DOHH2 (cell line): ENCODE measurements at regions not wholly inside any gene's neighbourhood (a gene's known extent, or its start where the extent isn't known, plus 50 kb on each side); places are given as distances from the start of the nearest gene placed in this dataset.

Source experiments
- H3F3A ChIP-seq: fragments of 200-600 bp; sonication (generic), shearing (Covaris generic); 2 replicates; pipeline ENCODE4 v1.6.0; 2016; ENCODE audit warnings: antibody characterized with exemption, mild to moderate bottlenecking; ENCODE audit not compliant: control insufficient read depth, insufficient read depth
- H3K27ac ChIP-seq: fragments of 200-600 bp; sonication (generic); 2 replicates; pipeline ENCODE4 v1.5.1; 2014; ENCODE audit warnings: low read depth, mild to moderate bottlenecking, low read length, moderate library complexity
- H3K27me3 ChIP-seq: fragments of 200-600 bp; sonication (generic); 2 replicates; pipeline ENCODE4 v1.6.1; 2014; ENCODE audit warnings: mild to moderate bottlenecking, low read length, mixed read lengths; ENCODE audit not compliant: control insufficient read depth
- H3K36me3 ChIP-seq: fragments of 200-600 bp; sonication (generic); 2 replicates; pipeline ENCODE4 v1.6.1; 2014; ENCODE audit warnings: mild to moderate bottlenecking, low read length, moderate library complexity, mixed read lengths; ENCODE audit not compliant: control insufficient read depth
- H3K4me1 ChIP-seq: fragments of 200-600 bp; sonication (generic); 2 replicates; pipeline ENCODE4 v1.6.1; 2014; ENCODE audit warnings: mild to moderate bottlenecking, low read length, mixed read lengths; ENCODE audit not compliant: control insufficient read depth
- H3K4me2 ChIP-seq: fragments of 200-600 bp; sonication (generic); 2 replicates; pipeline ENCODE4 v1.6.0; 2014; ENCODE audit warnings: mild to moderate bottlenecking, low read length, moderate library complexity
- H3K4me3 ChIP-seq: fragments of 200-600 bp; sonication (generic); 2 replicates; pipeline ENCODE4 v1.5.1; 2014; ENCODE audit warnings: mild to moderate bottlenecking, low read length, mixed read lengths
- H3K79me2 ChIP-seq: fragments of 200-600 bp; sonication (generic); 2 replicates; pipeline ENCODE4 v1.6.1; 2014; ENCODE audit warnings: mild to moderate bottlenecking, low read length, mixed read lengths; ENCODE audit not compliant: control insufficient read depth
- H3K9me2 ChIP-seq: fragments of 200-600 bp; sonication (generic); replicated peaks from 2 replicates; pipeline ENCODE4 v1.6.1; 2014; ENCODE audit warnings: mild to moderate bottlenecking, low read length, mixed read lengths; ENCODE audit not compliant: control insufficient read depth
- H3K9me3 ChIP-seq: fragments of 200-600 bp; sonication (generic); 2 replicates; pipeline ENCODE4 v1.6.1; 2014; ENCODE audit warnings: antibody characterized with exemption, low read length, mixed read lengths; ENCODE audit not compliant: control insufficient read depth, insufficient read depth
- H4K20me1 ChIP-seq: fragments of 200-600 bp; sonication (generic); 2 replicates; pipeline ENCODE4 v1.6.0; 2014; ENCODE audit warnings: low read depth, mild to moderate bottlenecking, antibody characterized with exemption, low read length, moderate library complexity; ENCODE audit not compliant: control insufficient read depth, insufficient read depth
- CTCF ChIP-seq: fragments of 200-600 bp; sonication (generic); IDR thresholded peaks from one replicate; pipeline ENCODE4 v1.5.1; 2014; ENCODE audit warnings: antibody characterized with exemption, mild to moderate bottlenecking, low read depth, low read length; ENCODE audit not compliant: poor library complexity, severe bottlenecking
- EZH2phosphoT487 ChIP-seq: fragments of 200-600 bp; sonication (generic); IDR thresholded peaks from 2 replicates; pipeline ENCODE4 v1.6.1; 2017; ENCODE audit warnings: borderline replicate concordance, mild to moderate bottlenecking, antibody characterized with exemption, low read length, moderate library complexity, mixed read lengths

DNA sequence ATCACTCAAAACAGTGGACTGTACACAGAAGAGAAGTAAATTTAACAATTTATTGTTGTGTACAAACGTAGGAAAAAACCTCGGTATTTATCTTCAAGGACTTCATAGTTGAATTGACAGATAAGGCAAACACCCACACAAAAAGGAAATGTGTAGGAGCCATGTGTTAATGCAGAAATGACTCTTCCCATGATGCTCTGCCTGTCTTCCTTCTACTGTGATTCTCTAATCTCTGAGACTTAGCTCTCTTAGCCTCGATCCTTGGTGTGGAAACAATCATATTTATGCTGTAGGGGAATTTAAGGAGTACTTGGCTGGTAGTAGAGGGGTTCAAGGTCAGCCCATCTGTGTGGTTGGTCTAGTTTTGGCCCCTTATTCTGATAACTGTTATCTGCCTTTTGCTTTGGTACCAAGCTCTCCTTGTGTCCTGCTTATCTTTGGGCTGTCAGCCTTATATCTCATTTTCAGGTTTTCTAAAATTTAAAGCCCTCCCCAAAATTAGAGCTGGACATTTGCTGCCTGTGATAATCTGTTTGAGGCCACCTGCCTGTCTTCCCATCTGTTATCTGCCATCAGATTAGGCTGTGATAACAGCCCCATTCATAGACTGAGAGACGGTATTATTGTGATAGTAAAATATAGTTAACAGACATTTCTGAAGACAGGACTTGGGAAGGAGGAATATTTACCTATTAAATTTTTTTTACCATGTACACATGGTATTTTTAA is 81.7 kb downstream of the GPR85 start:
- Histone ChIP-seq H3K9me3 (peaks cover 7% of the 10 kb centered on the region; the same call in 1 of the 2 replicates), H3K4me2 (no peak overlapping the region), H3K27me3 (no peaks in the 10 kb centered on the region), H4K20me1 (no peaks in the 10 kb centered on the region), H3K9me2 (no peaks in the 10 kb centered on the region), H3K27ac (no peak overlapping the region), H3F3A (no peaks in the 10 kb centered on the region), H3K36me3 (no peaks in the 10 kb centered on the region), H3K79me2 (no peaks in the 10 kb centered on the region), H3K4me3 (no peak overlapping the region), H3K4me1 (no peaks in the 10 kb centered on the region)
- TF ChIP-seq CTCF (no peak), EZH2phosphoT487 (no peak)

- Histone ChIP-seq H3F3A (no peaks in the 10 kb centered on the region), H3K79me2 (no peaks in the 10 kb centered on the region), H3K36me3 (no peaks in the 10 kb centered on the region), H3K27ac (no peak overlapping the region), H3K4me2 (no peak overlapping the region), H3K4me1 (no peaks in the 10 kb centered on the region), H3K27me3 (no peaks in the 10 kb centered on the region), H4K20me1 (no peaks in the 10 kb centered on the region), H3K9me2 (no peaks in the 10 kb centered on the region), H3K9me3 (no peaks in the 10 kb centered on the region), H3K4me3 (no peak overlapping the region)
- TF ChIP-seq EZH2phosphoT487 (no peak), CTCF (no peak)
Measured at GRCh38 chr7:113000316-113001020, 86.2 kb downstream of the GPR85 start.

DNA sequence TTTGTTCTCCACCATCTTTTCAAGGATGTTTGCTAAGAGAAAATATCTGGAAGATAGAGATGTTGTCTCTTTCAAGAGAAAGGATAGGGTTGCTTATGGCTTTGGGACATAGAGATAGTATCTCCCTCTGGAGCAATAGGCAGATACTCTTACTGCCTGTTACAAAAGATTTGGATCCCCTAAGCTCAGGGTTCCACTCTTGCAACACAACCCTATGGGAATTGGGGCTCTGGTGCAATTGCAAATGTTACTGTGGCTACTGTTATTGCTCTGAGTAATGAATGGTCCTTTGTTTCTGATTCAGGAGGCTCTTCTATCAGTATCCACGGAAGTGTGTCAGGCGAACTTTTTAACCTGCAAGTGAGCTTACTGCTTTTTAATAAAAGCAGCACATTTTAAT is 88.8 kb downstream of the GPR85 start:
- no peak for TF ChIP-seq EZH2phosphoT487
- TF ChIP-seq CTCF = no peak
- Histone ChIP-seq H3K36me3 (no peaks in the 10 kb centered on the region), H3K4me3 (no peak overlapping the region), H3F3A (no peaks in the 10 kb centered on the region), H3K9me3 (no peaks in the 10 kb centered on the region), H3K27ac (no peak overlapping the region), H3K4me1 (no peaks in the 10 kb centered on the region), H3K9me2 (no peaks in the 10 kb centered on the region), H4K20me1 (no peaks in the 10 kb centered on the region), H3K27me3 (no peaks in the 10 kb centered on the region), H3K79me2 (no peaks in the 10 kb centered on the region), H3K4me2 (no peak overlapping the region)
